ENCODE measurements at regions not wholly inside any gene's neighbourhood (a gene's known extent, or its start where the extent isn't known, plus 50 kb on each side); places are given as distances from the start of the nearest gene placed in this dataset.
A peak's percentile ranks its signal among the peaks of the same experiment; 100 is the strongest.

DNA sequence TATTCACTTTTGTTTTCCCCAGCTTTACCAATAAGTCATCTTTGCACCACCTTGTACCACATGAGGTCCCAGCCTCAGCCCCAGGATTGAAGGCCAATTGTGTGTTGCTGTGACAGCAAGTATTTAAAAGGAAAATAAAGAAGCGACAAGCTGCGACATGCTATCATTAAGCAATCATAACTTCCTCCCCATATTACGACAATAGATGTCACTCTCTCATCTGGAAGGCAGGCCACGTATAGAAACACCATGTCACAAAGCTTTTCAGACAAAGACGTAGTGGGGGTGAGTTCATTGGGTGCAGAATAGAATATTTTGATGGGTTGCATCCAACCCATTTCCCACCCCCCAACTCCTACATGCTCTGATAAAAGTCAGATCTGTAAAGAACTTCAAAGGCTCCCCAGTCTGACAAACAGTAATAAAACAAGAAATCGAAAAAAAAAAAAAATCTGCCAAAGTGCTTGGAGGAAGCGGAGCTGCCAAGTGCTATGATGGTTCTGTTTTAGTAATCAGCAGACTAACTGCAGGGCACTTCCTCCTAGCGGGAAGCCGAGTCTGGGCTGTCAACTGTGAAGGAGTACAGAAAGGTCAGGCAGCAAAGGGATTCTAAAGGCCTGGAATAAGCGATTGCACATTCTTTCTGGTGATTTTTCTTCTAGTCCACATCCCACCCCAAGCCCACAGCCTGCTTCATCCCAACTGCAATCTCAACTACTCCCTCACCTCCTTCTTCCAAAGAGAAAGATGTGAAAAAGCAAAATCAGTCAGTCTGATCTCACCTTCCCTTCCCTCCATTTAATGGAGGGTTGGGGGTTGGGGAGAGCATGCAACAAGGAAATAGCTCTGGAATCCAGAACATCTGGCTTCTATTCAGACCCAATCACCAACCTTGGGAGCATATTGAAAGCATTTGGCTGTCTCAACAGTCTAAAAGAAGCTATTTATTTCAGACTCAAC, 131.4 kb upstream of the UBASH3B start:
- no peak for DNase-seq

DNA sequence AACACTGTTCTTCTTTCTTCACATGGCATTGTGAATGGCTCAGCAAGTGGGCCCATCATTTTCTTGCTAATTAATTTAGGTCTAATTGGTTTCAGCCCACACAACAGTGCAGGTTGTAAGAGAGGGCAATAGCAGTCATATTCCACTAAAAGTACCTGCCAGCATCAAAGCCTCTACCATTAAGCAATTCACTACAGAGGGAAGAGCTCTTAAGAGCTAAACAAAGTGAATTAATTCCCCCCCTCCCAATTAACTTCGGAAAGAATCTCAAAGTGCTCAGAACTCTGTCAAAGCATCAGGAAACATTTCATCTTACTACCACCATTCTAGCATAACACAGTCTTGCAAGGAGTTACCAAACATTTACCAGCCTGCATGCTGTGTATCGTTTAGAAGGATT, 133.9 kb upstream of the UBASH3B start:
- DNase-seq: no peak

DNA sequence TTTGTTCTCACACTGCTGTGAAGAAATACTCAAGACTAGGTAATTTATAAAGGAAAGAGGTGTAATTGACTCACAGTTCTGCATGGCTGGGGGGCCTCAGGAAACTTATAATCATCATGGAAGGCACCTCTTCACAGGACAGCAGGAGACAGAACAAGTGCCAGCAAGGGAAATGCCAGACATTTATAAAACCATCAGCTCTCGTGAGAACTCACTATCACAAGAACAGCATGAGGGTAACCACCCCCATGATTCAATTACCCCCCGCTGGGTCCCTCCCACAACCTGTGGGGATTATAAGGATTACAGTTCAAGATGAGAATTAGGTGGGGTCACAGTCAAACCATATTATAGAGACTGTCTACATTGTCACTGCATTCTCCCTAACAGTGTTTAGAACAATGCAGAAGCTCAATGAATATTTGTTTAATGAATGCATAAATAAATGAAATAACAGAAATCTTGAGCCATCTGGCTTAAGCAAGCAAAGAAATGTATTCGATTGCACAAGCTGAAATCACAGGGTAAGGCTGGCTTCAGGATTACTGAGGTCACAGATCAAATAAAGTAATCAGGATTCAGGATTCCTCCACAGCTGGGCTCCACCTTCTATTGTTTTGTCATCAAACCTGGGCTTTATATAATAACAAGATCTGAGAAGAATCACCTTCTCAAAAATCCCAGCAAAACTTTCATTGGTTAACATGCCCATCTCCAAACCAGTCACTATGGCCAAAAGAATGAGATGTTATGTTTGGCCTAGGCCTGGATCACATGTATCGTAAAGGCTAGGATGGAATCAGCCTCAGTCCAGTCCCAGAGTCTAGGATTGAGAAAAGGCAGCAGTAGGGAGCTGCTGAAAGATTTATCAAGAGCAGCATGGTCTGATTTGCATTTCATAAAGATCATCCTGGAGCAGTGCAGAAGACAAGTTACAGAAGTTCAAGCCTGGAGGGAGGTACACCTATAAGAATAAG, 137.8 kb upstream of the UBASH3B start:
- DNase-seq: no peak

DNA sequence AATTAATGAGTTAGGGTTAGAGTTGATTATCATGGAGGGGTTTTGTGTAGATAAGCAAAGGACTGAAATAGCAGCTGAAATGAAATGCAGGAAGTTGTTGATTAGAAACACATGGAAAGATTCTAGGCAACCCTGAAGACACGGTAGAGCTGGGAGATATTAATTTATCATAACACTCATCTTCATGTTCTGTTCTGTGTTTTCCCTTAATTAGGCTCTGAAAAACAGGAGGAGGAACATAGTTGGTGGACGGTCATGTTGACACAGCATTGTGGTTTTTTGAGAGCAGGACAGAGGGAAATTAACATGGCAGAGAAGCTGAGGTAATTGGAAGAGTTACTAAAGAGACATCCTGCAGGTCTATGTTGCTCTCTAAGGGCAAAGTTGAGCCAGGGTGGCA, 138.8 kb upstream of the UBASH3B start:
- DNase-seq: no peak

DNA sequence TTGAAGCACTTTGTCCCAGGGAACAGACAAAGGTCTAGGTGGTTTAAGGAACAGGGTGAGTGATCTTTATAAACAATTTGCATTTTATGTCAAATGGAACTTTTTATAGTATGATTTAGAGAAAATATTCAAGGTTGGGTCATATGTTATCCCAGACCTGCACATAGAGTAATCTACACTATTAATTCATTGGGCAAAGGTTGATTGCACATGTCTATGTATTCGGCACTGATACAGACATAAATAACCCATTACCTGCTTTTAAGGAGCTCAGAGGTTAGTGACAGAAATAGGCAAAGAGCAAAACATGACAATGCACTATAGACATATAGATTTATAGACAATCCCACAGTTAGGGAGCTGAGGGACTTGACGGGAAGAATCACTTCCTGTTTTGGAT, 141.5 kb upstream of the UBASH3B start:
- DNase-seq: no peak

DNA sequence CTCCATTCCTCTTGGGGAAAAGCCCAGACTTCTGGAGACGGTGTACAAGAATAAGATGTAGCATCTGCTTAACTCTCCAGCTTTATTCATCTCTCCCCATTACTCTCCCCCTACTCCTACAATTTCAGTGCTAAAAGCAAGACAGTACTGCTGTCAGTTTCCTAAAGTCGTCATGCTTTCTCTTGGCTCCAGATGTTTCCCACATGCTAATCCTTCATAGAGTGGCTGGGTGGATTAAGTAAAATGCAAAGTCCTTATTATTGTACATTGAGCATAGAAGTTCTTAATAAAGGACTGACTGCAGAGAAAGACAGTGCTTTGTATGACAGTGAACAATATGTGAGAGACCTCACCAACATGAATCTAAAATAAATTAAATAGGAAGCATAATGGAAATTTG, 142.2 kb upstream of the UBASH3B start:
- no peak for DNase-seq

DNA sequence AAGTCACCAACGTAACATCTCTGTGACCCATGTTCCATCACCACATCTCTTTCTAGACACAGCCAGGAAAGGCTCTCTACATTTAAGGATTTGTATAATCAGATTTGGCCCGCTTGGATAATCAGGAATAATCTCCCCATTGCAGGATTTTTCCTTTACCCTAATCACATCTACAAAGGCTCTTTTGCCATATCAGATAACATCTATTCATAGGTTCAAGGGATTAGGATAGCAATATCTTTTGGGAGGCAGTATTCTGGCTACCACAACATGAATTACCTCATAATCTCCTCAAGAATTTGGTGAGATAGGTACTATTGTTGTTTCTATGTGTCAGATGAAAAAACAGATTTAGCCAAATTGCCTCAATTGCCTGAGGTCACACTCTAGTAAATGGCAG, 142.8 kb upstream of the UBASH3B start:
- DNase-seq: no peak

DNA sequence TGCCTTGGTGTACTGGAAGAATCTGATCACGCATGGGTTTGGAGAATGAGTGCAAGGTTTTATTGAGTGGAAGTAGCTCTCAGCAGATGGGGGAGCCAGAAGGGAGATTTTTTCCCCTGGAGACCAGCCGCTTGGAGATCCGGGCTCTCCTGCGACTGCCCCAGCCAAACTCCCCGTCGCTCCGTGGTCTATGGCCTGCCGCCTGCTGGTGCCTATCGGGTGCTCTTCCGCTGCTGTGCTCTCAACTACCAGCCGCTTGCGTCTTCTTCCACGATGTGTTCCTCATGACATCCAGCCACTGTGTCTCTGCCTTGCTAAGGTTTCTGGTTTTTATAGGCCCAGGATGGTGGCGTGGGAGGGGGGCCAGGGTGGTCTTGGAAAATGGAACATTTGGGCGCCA, 145.6 kb upstream of the UBASH3B start:
- DNase-seq: no peak

DNA sequence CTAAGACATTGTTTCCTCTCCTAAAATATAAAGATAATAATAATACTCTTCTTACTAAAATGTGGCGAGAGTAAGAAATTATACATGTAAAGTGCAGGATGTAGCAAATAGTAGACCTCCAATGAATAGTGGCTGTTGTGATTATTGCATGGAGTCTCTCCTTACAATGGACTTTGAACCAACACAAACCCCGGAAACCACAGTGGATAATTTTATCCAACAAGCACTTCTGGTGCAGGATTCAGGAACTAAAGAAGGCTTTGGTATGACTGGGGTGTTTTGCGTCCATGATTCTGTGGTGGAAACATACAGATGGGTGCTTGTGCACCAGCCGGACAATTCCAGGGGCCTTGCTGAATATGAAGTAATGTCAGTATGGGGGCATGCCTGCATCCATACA, 146.4 kb upstream of the UBASH3B start:
- DNase-seq: no peak

DNA sequence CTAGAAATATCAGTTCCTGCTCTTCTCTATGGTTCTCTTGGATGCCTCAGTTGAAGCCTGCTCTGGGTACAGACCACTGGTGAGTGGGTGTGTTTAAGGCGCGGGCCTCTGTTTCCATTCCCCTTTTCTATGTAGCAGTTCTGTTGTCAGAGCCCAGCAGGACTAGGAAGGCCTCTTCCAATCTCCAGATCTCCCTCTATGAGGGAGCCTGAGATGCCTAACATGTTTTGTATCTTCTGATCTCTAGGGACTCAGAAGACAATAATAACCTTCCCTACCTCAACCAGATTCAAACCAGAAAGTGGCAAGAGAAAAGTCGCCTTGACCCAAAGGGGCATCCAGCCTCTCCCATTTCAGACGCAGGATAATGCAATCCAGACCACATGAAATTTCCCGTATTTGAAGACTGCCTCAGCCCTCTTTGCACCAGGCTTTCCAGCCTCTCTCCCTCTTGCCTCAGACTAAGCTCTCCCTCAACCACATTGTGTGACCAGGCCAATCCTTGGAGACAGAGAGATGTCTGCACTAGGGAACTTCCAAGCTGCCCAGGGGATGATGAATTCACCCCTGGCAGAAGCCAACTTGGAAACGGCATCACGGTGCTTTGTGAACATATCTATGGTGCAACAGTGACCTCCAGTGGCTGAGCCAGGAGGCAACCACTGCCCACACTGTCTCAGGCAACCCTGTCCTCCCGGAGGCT, 150.1 kb upstream of the UBASH3B start:
- peak; percentile 43 for DNase-seq

DNA sequence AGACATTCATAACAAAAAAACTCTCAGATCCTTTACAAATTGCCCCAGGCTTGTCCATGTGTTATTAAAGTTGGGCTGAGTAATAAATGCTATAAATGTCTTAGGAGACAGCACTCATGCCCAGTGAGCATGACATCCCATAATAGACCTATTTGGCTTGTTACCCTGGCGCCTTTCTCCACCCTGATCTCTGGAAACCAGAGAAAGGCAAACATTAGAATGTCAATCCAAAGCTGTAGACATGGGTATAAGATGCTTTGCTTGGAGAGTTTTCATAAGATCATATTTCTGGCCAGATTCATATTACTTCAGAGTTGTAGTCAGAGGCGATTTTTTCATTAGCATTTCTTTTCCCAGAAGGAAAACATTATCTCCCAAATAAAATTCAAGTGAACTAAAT, 161.3 kb upstream of the UBASH3B start:
- no peak for DNase-seq

DNA sequence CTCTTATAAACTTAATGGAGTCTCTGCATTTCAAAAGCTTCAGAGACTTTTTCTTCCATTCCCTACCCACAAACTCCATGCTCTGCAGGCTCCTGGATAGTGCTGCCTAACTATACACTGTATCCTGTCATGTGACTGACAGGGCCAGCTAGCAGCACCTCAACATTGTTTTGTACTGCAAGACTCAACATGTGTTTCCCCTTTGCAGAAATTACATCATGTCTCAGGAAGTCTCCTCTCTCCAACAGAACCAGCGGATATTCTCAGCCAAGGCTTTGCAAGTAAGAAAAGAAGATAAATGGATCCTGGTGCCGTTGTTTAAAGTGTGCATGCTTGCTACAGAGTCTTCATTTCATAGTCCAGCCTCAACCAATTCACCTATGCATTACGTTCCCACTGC, 164.0 kb upstream of the UBASH3B start:
- DNase-seq: no peak

DNA sequence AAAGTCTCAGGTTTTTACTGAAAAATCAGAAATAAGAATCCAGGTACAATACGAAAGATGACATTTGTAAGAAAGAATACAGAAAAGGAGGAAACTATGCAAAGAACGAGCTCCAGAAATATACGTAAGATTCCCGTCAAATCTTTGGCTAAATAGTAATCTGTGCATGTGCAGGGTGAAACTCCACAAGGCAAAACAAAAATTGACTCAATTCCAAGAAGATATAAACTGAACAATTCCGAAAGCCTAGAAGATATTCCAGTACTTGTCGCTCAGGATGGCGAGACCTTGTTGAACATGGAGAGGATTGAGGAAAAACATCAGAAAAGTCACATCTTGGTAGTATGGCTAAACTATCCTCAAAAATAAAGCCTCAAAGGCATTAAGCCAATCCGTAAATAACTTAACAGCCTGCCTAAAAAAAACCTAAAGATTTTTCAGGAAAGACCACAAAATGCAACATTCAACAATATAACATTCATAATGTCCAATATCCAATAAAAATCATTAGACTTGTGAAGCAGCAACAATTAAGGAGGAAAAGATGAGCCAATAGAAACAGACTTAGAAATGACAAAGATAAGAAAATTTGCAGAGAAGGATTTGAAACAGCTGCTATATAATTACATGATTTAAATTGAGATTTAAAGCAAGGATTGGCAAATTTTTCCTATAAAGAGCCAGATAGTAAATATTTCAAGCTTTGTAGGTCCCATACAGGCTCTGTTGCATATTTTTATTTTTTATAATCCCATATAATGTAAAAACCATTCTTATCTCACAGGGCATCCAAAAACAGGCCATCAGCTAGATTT, 166.4 kb upstream of the UBASH3B start:
- DNase-seq: no peak

DNA sequence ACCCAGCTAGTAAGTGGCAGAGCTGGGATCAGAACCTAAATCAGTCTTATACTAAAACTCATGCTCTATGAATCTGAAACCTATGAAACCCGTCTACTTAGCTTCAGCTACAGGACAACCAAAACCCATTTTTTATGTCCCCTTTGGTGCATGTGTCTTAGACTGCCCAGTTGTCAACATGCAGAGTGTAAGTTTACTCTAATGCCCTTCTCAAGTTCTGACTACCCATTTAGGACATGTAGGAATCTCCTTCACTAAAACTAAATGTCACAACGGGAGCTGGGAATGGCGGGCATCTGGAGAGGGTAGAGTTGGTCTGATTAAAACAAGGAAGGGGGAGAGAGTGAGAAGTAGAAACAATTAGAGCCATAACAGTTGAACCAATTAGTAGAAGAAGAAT, 167.9 kb upstream of the UBASH3B start:
- DNase-seq: no peak

DNA sequence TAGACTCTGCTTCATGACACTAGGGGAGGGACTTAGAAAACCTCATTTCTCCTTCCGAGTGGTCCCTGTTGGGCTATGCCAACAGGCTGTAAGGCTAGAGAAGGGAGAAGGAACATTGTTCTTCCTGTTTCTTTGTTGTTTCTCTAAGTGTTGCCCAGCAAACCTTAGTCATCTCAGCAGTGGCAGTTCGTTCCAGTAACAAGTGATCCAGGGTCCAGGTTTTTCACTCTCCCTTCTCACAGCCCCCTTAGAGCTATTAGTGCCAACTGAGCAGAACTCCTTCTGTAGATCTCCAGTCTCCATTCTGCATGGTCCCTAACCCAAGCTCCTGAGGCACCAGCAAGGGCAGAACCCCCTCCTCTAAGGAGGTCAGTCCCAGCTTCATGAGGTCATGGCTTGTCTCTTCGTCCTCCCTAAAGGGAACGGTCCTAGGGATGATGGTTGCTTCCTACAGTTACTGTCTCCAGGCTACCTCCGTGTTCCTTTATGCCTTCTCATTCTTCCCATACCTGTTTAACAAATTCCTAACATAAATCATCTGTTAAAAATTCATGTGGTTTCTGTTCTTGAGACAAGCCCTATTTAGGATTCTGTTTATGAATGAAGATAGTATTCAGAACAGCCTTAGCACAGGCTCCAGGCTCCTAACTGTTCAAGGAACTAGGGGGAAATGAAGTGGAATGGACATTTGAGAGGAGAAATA, 168.6 kb upstream of the UBASH3B start:
- no peak for DNase-seq

DNA sequence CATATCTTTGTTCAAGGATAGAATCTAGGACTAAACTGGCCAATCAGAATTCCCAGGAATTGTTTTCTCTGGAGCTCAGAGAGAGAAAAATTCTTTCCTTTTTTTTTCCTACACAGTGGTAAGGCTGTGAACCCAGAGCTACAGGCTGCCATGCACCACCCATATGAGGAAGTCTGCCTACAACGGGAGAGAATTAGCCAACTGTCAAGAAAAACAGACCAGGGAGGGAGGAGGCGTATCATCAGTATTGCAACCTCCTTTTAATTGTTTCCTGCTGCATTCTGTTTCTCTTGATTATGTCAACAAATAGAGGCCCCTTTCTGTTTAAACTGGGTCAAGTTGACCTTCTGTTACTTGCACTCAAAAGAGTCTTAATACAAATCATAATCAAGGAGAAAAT, 176.5 kb upstream of the UBASH3B start:
- DNase-seq: no peak

DNA sequence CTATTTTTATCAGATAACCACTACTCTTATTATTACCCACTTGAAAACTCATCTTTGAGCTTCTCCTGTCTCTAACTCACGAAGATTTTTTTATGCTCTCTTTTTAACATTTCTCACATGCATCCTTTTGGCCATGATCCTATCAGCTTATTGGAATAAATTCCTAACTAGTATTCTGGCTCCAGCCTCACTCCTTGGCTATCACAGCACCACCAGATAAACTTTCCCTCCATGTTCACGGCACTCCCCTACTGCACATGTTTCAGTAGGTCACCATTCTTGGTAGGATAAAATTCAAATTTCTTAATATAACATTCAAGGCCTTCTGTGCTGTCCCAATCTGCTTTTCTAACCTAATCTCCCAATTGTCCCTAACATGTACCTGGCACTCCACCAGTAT, 186.6 kb upstream of the UBASH3B start:
- DNase-seq: no peak

DNA sequence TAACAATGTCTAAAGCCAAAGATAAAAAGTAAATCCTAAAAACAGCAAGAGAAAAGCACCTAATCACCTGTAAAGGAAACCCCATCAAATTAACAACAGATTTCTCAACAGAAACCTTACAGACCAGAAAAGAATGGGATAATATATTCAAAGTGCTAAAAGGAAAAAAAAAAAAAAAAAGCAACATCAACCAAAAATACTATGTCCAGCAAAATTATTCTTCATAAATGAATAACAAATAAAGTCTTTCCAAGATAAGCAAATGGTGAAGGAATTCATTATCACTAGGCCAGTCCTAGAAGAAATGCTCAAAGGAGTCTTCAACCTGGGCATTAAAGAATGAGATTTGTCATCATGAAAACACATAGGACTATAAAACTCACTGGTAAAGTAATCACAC, 192.0 kb upstream of the UBASH3B start:
- DNase-seq: no peak

DNA sequence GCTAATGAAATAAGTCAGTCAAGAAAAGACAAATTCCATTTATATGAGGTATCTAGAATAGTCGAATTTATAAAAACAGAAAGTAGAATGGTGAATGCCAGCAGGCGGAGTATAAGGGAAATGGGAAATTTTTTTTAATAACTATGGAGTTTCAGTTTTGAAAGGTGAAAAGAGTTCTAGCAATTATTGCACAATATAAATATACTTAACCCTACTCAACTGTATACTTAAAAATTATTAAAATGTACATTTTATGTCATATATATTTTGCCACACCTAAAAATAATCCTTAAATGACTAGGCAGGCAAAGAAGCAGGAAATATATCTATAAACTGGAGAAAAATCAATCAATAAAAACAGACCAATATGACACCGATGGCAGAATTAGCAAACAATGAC, 196.5 kb upstream of the UBASH3B start:
- DNase-seq: no peak

DNA sequence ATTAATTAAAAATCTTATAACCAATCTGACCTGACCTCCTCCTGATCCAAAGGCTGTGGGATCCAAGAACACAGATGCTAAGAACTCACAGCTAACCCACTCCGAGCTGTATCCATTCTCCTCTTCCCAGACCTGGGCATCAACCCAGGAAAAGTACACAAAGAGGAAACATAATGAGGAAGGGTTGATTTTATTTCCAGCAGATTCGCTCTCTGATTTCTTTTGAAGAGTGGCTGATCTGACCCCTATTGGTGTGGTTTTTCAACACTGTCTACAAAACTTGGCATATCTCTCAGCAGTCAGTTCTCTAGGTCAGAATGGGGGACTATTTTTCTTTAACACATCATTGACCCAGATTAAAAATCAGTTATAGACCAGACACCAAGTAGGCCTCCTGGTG, 201.9 kb upstream of the UBASH3B start:
- no peak for DNase-seq

DNA sequence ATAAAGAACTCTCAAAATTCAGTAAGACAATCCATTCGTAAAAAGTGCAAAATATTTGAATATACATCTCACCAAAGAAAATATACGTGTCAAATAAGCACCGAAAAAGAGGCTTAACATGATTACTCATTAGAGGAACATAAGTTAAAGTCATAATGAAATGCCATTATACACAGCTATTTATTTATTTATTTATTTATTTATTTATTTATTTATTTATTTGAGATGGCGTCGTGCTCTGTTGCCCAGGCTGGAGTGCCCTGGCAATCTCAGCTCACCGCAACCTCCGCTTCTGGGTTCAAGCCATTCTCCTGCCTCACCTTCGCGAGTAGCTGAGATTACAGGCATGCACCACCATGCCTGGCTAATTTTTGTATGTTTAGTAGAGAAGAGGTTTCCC, 203.6 kb upstream of the UBASH3B start:
- DNase-seq: no peak

DNA sequence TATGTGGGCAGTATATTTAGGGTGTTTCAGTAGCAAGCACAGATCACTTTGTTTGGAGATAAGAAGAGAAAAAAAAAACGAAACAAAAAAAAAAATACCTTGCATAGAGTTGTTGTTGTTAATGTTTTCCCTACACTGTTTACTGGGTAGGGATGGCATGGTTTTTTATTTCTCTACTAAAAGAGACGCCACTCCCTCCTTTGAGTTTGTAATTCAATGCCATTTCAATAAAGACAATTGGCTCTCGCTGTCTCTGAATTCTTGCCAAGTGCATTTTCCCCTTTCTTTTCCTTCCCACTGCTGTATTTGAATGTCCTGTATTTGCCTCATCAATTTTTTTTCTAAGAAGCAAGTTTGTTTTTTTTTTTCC, 213.9 kb upstream of the UBASH3B start:
- no peak for DNase-seq
